Body of pancreas (tissue), 4 donors: ENCODE measurements at regions not wholly inside any gene's neighbourhood (a gene's known extent, or its start where the extent isn't known, plus 50 kb on each side); places are given as distances from the start of the nearest gene placed in this dataset.
A peak's percentile ranks its signal among the peaks of the same experiment; 100 is the strongest.

ENCODE experiments used
- ATAC-seq: fragments of 150-250 bp; one replicate; pipeline ENCODE4 v1.9.1; 2016
- DNase-seq, 4 donors: peaks; one replicate each; pipeline ENCODE4 v3.0.0-alpha.2; 2019
- H3K27ac ChIP-seq, 4 donors: fragments of 200-600 bp; sonication (generic); 1 replicate in 3 of 4; 2 replicates in 1 of 4; pipeline versions ENCODE4 v1.5.1 to v1.6.1; 2016 to 2019; ENCODE audit warnings: mild to moderate bottlenecking in 1 of 4, mixed read lengths in 1 of 4, moderate library complexity in 1 of 4
- H3K27me3 ChIP-seq, 2 donors: fragments of 200-600 bp; sonication (generic); one replicate each; pipeline ENCODE4 v1.6.0; 2016; ENCODE audit warnings: mild to moderate bottlenecking in 1 of 2
- H3K36me3 ChIP-seq, 2 donors: fragments of 200-600 bp; sonication (generic); replicated peaks in 1 of 2; 2 replicates each; pipeline ENCODE4 v1.5.1; 2016; ENCODE audit warnings: low read depth in 2 of 2; ENCODE audit not compliant: insufficient read depth in 1 of 2
- H3K4me1 ChIP-seq: fragments of 200-600 bp; sonication (generic); one replicate; pipeline ENCODE4 v1.6.0; 2016
- H3K4me3 ChIP-seq, 2 donors: fragments of 200-600 bp; sonication (generic); 1 replicate in 1 of 2; 2 replicates in 1 of 2; pipeline ENCODE4 v1.5.1; 2016 to 2019
- H3K9me3 ChIP-seq, 3 donors: fragments of 200-600 bp; sonication (generic); 1 replicate in 2 of 3; 2 replicates in 1 of 3; pipeline ENCODE4 v1.5.1; 2016
- CTCF ChIP-seq, 7 experiments: fragments of 450-650 bp in 4 of 7; fragments of 200-600 bp in 3 of 7; sonication (generic) in 3 of 7; IDR thresholded peaks; one replicate each; pipeline ENCODE4 v1.5.1; 2016 to 2019; ENCODE audit warnings: antibody characterized with exemption in 7 of 7
- POLR2A ChIP-seq, 3 donors: fragments of 450-650 bp; IDR thresholded peaks; one replicate each; pipeline ENCODE4 v1.6.1; 2016; ENCODE audit warnings: antibody characterized with exemption in 3 of 3, mild to moderate bottlenecking in 2 of 3
- WGBS, 2 donors: methylation state at CpG; one replicate each; pipeline ENCODE4 v1.1.5; 2017; 5-methylcytosine and 5-hydroxymethylcytosine counted together
- intact Hi-C: fragments of 100-400 bp; cut with DNase I; formaldehyde crosslinking; loops from one replicate; pipeline ENCODE4 v1.15.1; 2023

GRCh38 chr2:23007631-23008235 lies 377.2 kb upstream of the KLHL29 start:
- H3K36me3 ChIP-seq, result no peaks in the 10 kb centered on the region
- 70 to 91% methylated on average over 1 of the region's 1 CpG for WGBS, 2 donors
- ATAC-seq (no peak), DNase-seq (no peak)
- no peak overlapping the region for H3K4me3 ChIP-seq
- intact Hi-C loops, result no loop called here
- H3K27ac ChIP-seq, result no peak overlapping the region
- TF ChIP-seq POLR2A (IDR thresholded peaks at IDR 0.05) (no peak), CTCF (IDR thresholded peaks at IDR 0.05) (no peak)
- no peaks in the 10 kb centered on the region for H3K27me3 ChIP-seq
- H3K4me1 ChIP-seq, result no peaks in the 10 kb centered on the region
- H3K9me3 ChIP-seq, result no peaks in the 10 kb centered on the region

DNA sequence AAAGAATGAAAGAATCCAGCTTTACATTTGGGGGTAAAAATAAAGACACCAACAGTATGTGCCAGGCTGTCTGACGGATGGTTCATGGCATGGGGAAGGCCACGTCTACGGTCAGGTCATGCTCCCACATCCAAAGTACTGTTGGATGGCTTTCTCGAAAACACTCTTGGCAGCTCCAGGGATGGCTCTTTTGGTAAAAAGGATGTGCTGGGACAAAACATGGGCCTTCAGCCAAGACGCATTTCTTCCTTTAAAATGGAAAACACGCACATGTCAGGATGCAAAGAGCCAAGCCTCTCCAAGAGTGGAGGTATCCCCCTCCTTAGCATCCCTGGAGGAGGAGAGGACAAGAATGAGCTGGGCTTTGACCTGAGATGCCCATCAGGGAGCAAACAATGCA lies 376.5 kb upstream of the KLHL29 start:
- Histone ChIP-seq H3K4me1 (no peaks in the 10 kb centered on the region), H3K27me3 (no peaks in the 10 kb centered on the region), H3K27ac (no peak overlapping the region), H3K36me3 (no peaks in the 10 kb centered on the region), H3K9me3 (no peaks in the 10 kb centered on the region), H3K4me3 (no peak overlapping the region)
- TF ChIP-seq CTCF (IDR thresholded peaks at IDR 0.05) (no peak), POLR2A (IDR thresholded peaks at IDR 0.05) (no peak)
- intact Hi-C loops, result no loop called here
- 74 to 78% methylated on average over 5 to 6 of the region's 6 CpGs for WGBS, 2 donors
- DNase-seq, result peak in 2 of 4 donors; percentile 8 to 11
- ATAC-seq, result no peak

GRCh38 chr2:23008951-23009350 lies 376.0 kb upstream of the KLHL29 start:
- no peak for TF ChIP-seq CTCF (IDR thresholded peaks at IDR 0.05)
- TF ChIP-seq POLR2A (IDR thresholded peaks at IDR 0.05), result no peak
- Histone ChIP-seq H3K4me1 (no peaks in the 10 kb centered on the region), H3K4me3 (no peak overlapping the region), H3K9me3 (no peaks in the 10 kb centered on the region), H3K27ac (no peak overlapping the region), H3K36me3 (no peaks in the 10 kb centered on the region), H3K27me3 (no peaks in the 10 kb centered on the region)
- intact Hi-C loops, result no loop called here
- DNase-seq (no peak), ATAC-seq (no peak)
- 92 to 96% methylated on average over 7 of the region's 7 CpGs for WGBS, 2 donors

DNA sequence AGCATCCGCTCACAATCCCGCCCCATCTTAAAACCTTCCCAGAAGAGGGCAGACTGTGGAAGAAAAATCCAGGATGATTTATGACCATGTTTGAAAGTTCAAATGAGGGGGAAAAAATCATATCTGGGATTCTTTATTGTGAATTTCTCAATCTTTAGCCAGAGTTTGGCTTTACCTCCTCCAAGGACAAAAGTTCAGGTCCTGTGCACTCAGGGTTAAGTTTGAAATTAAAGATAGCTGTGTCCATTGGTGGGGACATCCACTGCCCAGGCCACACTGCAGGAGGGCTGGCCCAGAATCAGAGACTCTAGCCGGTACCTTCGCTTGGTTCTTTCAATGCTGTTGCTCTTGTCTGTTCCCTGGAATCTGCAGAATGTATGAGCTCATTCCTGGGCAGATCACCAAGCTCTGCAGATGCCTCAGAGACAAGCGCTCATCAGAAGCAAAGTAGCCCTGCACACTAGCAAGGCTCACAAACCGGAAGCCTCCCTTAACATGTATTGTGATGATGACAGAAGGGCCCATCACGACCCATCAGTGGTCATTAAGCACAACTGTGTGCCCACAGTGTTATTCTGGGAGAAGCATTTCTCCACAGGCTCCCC lies 375.3 kb upstream of the KLHL29 start:
- ATAC-seq, result peak; percentile 38
- no peak for TF ChIP-seq CTCF (IDR thresholded peaks at IDR 0.05)
- TF ChIP-seq POLR2A (IDR thresholded peaks at IDR 0.05), result no peak
- H3K4me1 ChIP-seq, result no peaks in the 10 kb centered on the region
- H3K9me3 ChIP-seq, result no peaks in the 10 kb centered on the region
- 52 to 72% methylated on average over 7 of the region's 7 CpGs for WGBS, 2 donors
- no peaks in the 10 kb centered on the region for H3K36me3 ChIP-seq
- peak; percentile 13 to 55 (median 29) for DNase-seq
- H3K4me3 ChIP-seq, result no peak overlapping the region
- no peaks in the 10 kb centered on the region for H3K27me3 ChIP-seq
- intact Hi-C loops, result no loop called here
- H3K27ac ChIP-seq, result no peak overlapping the region

- Histone ChIP-seq H3K27me3 (no peaks in the 10 kb centered on the region), H3K36me3 (no peaks in the 10 kb centered on the region), H3K9me3 (no peaks in the 10 kb centered on the region), H3K4me3 (no peak overlapping the region), H3K27ac (no peak overlapping the region), H3K4me1 (no peaks in the 10 kb centered on the region)
- ATAC-seq (no peak), DNase-seq (no peak)
- intact Hi-C loops, result no loop called here
- TF ChIP-seq POLR2A (IDR thresholded peaks at IDR 0.05), result no peak
- no peak for TF ChIP-seq CTCF (IDR thresholded peaks at IDR 0.05)
- WGBS, 2 donors, result 24 to 26% methylated on average over 2 of the region's 2 CpGs
These were observed 372.5 kb upstream of the KLHL29 start for GRCh38 chr2:23012499-23012898.
